Central memory CD8-positive, alpha-beta T cell (primary cell): ENCODE measurements at regions not wholly inside any gene's neighbourhood (a gene's known extent, or its start where the extent isn't known, plus 50 kb on each side); places are given as distances from the start of the nearest gene placed in this dataset.

Source experiments
- ATAC-seq: fragments of 150-1000 bp; cut with Tn5 transposase; replicated peaks from 2 replicates; pipeline ENCODE4 v1.10.0; 2022; ENCODE audit warnings: mild to moderate bottlenecking, moderate FRiP score, moderate number of reproducible peaks; ENCODE audit not compliant: poor library complexity, severe bottlenecking; ENCODE audit errors: extremely low read depth
- DNase-seq, 2 donors: peaks; one replicate each; pipeline ENCODE4 v3.0.0; 2021; ENCODE audit warnings: low spot score in 2 of 2
- H3K27ac Mint-ChIP-seq: one replicate; pipeline ENCODE4 v1.8.0; 2022; ENCODE audit warnings: low read depth, mild to moderate bottlenecking, moderate library complexity, mixed read lengths
- H3K27me3 Mint-ChIP-seq: one replicate; pipeline ENCODE4 v1.8.0; 2022; ENCODE audit warnings: mixed read lengths
- H3K36me3 Mint-ChIP-seq: one replicate; pipeline ENCODE4 v1.8.0; 2022; ENCODE audit warnings: mild to moderate bottlenecking, moderate library complexity, mixed read lengths; ENCODE audit not compliant: insufficient read depth
- H3K4me1 Mint-ChIP-seq: one replicate; pipeline ENCODE4 v1.8.0; 2022; ENCODE audit warnings: mixed read lengths
- H3K4me3 Mint-ChIP-seq: one replicate; pipeline ENCODE4 v1.8.0; 2022; ENCODE audit warnings: mild to moderate bottlenecking, moderate library complexity, mixed read lengths
- H3K9me3 Mint-ChIP-seq: one replicate; pipeline ENCODE4 v1.8.0; 2022; ENCODE audit warnings: mixed read lengths

GRCh38 chr2:129464036-129464435 is 515.4 kb upstream of the RAB6C start:
- Mint-ChIP-seq H3K9me3 (peaks cover 6% of the 10 kb centered on the region), H3K27ac (no peak overlapping the region), H3K4me3 (no peak overlapping the region), H3K4me1 (no peaks in the 10 kb centered on the region), H3K36me3 (peaks cover 2% of the 10 kb centered on the region), H3K27me3 (no peaks in the 10 kb centered on the region)
- ATAC-seq (no peak), DNase-seq (no peak)

DNA sequence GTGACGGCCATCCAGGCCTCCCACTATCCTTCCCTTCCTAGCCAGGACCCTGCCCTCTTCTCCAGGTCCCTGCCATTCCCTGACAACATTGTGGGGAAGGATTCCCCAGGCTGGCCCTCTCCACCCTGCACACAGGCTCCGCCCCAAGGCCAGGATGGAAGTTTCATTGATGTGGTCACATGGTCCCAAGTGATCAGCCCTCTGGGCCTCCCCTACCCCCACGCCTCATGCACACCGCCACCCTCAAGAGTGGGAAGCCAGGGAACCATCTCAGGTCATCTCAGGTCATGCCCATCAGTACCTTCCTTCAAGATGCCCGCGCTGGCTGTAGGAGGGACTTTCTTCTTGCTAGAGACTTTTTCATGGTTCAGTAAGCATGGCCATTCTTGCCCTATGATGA is 514.8 kb upstream of the RAB6C start:
- DNase-seq (no peak), ATAC-seq (no peak)
- H3K36me3 Mint-ChIP-seq: peaks cover 2% of the 10 kb centered on the region
- H3K4me1 Mint-ChIP-seq: no peaks in the 10 kb centered on the region
- peaks cover 6% of the 10 kb centered on the region for H3K9me3 Mint-ChIP-seq
- H3K27ac Mint-ChIP-seq: no peak overlapping the region
- H3K4me3 Mint-ChIP-seq: no peak overlapping the region
- H3K27me3 Mint-ChIP-seq: no peaks in the 10 kb centered on the region

DNA sequence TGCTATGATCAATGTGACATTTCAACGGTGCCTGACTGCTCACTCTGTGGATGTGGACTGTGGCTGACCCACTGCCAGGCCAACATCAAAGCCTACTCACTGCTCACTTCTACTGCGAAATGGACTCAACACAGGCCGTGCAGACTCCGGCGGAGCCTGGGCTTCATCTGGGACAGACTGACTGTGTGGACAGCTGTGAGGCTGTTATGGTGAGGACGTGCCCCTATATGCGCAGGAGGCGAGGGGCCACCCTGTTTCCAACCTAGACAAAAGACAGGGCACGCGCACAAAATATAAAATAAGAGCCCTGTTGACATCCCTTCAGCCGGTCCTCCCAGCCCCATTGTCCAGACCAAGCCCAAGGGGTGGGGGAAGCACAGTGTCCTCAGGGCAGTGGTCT is 514.4 kb upstream of the RAB6C start:
- no peak overlapping the region for H3K27ac Mint-ChIP-seq
- H3K36me3 Mint-ChIP-seq: peaks cover 2% of the 10 kb centered on the region
- H3K4me3 Mint-ChIP-seq: no peak overlapping the region
- DNase-seq (no peak), ATAC-seq (no peak)
- no peaks in the 10 kb centered on the region for H3K27me3 Mint-ChIP-seq
- H3K9me3 Mint-ChIP-seq: peaks cover 6% of the 10 kb centered on the region
- H3K4me1 Mint-ChIP-seq: no peaks in the 10 kb centered on the region

- no peaks in the 10 kb centered on the region for H3K27me3 Mint-ChIP-seq
- H3K4me3 Mint-ChIP-seq: no peak overlapping the region
- peaks cover 6% of the 10 kb centered on the region for H3K9me3 Mint-ChIP-seq
- no peak for ATAC-seq
- no peak for DNase-seq
- no peak overlapping the region for H3K27ac Mint-ChIP-seq
- H3K36me3 Mint-ChIP-seq: peaks cover 2% of the 10 kb centered on the region
- no peaks in the 10 kb centered on the region for H3K4me1 Mint-ChIP-seq
Observed at GRCh38 chr2:129466389-129466788, 513.1 kb upstream of the RAB6C start.

DNA sequence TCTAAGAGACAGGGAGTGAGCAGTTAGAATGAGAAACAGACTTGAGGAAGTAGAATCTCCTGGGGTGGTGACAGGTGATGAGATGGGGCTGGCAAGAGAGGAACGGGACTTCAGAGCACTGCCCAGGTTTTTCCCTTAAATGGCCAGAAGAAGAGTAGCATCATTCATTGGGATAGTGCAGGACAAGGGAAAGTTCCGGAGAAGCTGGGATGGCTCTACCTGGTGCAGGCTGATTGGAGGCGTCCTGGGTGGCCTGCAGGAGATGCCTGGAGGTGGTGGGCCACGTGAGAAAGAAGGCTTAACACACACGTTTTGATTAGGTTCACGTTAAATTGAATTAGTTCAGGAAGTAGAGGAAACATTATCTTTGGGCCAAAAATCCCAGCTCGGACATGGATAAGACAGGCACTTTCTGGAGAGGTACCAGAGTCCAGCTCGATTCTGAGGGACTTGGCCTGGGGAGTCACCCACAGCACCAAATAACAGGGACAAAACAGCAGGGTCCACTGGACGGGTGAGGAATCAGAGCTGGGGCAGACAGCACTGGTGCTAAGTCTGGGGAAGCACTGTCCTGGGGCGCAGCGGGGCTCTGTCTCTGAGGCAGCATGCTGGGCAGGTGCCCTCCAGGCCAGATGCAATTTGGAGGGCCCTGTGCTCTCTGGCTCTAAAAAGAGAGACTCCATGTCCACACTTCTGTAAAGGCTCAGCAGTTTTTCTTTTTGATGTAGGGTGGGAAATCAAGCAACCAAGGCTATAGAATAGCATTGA is 512.3 kb upstream of the RAB6C start:
- no peak for DNase-seq
- Mint-ChIP-seq H3K27me3 (no peaks in the 10 kb centered on the region), H3K9me3 (peaks cover 6% of the 10 kb centered on the region), H3K4me3 (no peak overlapping the region), H3K4me1 (no peaks in the 10 kb centered on the region), H3K27ac (no peak overlapping the region), H3K36me3 (peaks cover 2% of the 10 kb centered on the region)
- no peak for ATAC-seq

DNA sequence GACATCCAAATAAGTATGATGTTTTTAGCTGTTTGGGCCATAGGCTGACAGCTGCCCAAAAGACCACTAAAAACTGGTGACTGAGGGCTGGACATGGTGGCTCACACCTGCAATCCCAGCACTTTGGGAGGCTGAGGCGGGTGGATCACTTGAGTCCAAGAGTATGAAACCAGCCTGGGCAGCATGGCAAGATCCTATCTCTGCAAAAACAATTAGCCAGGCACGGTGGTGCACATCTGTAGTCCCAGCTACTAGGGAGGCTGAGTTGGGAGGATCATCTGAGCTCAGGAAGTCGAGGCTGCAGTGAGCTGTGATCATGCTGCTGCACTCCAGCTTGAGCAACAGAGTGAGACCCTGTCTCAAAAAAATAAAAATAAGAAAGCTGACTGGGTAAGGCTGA is 511.5 kb upstream of the RAB6C start:
- H3K9me3 Mint-ChIP-seq: peaks cover 6% of the 10 kb centered on the region
- H3K4me3 Mint-ChIP-seq: no peak overlapping the region
- H3K27ac Mint-ChIP-seq: no peak overlapping the region
- ATAC-seq (no peak), DNase-seq (no peak)
- no peaks in the 10 kb centered on the region for H3K4me1 Mint-ChIP-seq
- H3K27me3 Mint-ChIP-seq: no peaks in the 10 kb centered on the region
- peaks cover 2% of the 10 kb centered on the region for H3K36me3 Mint-ChIP-seq

DNA sequence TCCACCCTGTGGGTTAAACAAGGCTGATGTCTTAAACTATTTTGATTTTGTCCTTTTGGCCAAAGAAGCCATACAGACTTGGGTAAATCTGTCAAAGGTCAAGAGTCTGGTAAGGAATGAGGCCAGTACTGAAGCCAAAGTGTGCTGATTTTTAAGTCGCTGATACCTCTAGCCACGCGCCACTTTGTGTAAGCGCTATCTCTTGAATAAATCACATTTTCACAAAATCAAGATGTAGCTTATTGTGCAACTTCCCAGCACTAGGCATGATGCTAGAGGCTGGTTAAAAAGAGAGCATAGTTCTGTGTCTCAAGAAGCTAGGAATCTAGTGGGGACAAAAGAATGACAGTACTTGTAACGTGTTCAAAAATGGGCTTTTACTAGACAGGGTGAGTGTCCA is 510.6 kb upstream of the RAB6C start:
- ATAC-seq: no peak
- H3K4me1 Mint-ChIP-seq: no peaks in the 10 kb centered on the region
- H3K9me3 Mint-ChIP-seq: peaks cover 6% of the 10 kb centered on the region

DNA sequence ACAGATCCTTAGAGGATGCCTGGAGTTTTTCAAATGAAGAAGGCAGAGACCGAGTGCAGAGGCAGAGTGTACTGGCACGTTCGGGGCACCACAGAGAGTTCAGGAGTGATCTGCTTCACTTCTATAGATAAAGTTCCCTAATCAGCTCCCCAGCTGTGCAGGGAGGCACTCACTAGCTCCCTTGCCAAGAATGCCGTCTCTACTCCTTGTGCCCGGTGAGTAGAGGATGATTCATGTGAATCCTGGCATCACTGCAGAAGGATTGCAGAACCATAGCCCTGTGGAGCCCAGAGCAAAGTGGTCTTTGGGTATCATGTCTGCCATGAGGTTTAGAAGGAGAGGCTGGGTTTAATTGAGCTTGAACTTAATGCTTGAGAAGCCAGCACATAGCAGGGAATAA is 510.1 kb upstream of the RAB6C start:
- H3K27me3 Mint-ChIP-seq: no peaks in the 10 kb centered on the region

More for the DNA sequence above, 510.6 kb upstream of the RAB6C start:
- Mint-ChIP-seq H3K27me3 (no peaks in the 10 kb centered on the region), H3K4me3 (no peak overlapping the region), H3K36me3 (peaks cover 2% of the 10 kb centered on the region), H3K27ac (no peak overlapping the region)
- DNase-seq: no peak

DNA sequence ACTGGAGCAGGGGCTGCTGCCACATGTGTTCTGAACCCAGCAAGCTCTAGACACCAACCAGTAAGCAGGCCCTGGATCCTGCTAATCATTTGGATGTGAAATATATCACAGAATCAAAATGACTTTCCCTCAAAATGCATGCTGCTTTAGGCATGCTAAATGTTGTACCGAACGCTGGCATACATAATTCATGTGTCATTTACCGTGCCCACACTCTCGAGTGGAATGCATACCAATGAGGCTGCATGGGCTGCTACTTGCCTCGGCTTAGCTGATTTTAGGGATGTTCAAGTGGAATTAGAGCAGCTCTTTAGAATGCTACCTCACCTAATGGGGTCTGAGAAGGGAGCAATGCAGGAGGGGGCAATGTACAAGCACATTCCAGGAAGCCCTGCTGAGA is 509.6 kb upstream of the RAB6C start:
- Mint-ChIP-seq H3K27ac (no peak overlapping the region), H3K9me3 (peaks cover 6% of the 10 kb centered on the region), H3K36me3 (no peaks in the 10 kb centered on the region), H3K4me1 (no peaks in the 10 kb centered on the region), H3K4me3 (no peak overlapping the region), H3K27me3 (no peaks in the 10 kb centered on the region)
- ATAC-seq (no peak), DNase-seq (no peak)

More for the DNA sequence above, 510.1 kb upstream of the RAB6C start:
- Mint-ChIP-seq H3K4me3 (no peak overlapping the region), H3K27ac (no peak overlapping the region), H3K4me1 (no peaks in the 10 kb centered on the region), H3K9me3 (peaks cover 6% of the 10 kb centered on the region), H3K36me3 (peaks cover 1% of the 10 kb centered on the region)
- ATAC-seq (no peak), DNase-seq (no peak)

DNA sequence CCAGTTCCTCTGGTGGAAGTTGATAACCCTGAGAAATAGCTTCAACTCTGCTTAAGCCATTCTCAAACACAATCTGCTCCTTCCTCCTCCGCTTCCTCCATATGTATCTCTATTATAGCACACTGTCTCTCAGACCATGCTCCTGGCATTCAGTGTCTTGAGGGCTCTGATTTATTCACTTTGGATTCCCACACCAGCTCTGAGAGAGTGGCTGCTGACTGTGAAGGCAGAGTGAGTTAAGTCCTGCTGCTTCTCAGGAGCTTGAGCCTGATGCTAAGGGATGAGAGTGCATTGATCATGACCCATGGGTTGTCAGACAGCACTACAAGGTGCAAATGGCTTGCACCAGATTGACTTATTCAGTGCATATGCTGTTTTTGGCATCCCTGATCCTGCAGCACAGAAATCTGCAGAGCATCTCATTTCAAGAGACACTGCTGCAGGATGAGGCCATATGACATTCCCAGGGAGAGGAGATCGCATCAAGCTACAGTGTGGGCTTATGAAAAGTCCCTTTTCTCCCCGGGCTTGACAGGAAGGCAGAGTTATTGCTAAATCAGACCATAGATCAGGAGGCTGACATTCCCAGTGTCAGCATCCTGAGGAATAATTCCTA is 500.5 kb upstream of the RAB6C start:
- no peak for DNase-seq
- Mint-ChIP-seq H3K4me1 (no peaks in the 10 kb centered on the region), H3K9me3 (peaks cover 6% of the 10 kb centered on the region), H3K27me3 (no peaks in the 10 kb centered on the region), H3K27ac (no peak overlapping the region), H3K36me3 (no peaks in the 10 kb centered on the region), H3K4me3 (no peak overlapping the region)
- no peak for ATAC-seq

DNA sequence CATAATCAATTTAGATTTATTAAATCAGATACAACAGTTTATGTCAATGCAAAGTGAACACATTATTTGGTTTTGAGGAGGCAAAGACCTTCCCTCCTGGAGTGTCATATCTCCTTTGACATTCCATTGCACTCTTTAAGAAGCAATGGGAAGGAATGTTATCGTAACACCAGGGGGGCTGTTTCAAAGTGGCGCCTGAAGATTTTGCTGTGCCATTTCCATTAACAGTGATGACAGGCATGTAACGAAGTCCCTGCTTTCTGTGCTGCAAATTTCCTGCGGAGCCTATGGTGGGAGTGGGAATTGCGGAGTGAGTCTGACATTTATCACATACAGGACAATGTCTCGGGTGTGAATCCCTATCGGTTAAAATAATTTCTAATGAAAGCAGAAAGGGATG is 499.6 kb upstream of the RAB6C start:
- Mint-ChIP-seq H3K27me3 (no peaks in the 10 kb centered on the region), H3K9me3 (peaks cover 6% of the 10 kb centered on the region), H3K4me3 (no peak overlapping the region), H3K4me1 (no peaks in the 10 kb centered on the region), H3K27ac (no peak overlapping the region), H3K36me3 (no peaks in the 10 kb centered on the region)
- no peak for DNase-seq
- ATAC-seq: no peak

DNA sequence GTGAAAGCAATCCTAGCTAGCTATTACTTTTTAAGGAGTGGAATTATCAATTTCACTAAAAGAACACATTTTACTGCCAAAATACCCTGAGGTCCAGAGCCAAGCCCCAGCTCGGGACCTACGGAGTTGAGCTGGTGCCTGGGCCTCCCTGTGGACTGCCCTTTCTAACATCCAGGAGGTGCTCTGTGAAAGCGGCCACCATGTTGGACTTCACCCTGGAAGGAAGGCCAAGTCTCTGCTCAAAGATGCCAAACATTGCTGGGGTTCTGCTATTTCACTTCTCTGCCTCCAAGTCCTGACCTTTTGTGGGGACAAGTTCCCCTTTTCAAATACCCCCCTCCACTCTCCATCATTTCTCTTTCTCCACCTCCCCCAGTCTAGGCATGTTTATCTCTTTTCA is 498.7 kb upstream of the RAB6C start:
- H3K4me1 Mint-ChIP-seq: no peaks in the 10 kb centered on the region
- no peaks in the 10 kb centered on the region for H3K36me3 Mint-ChIP-seq
- DNase-seq (no peak), ATAC-seq (no peak)
- H3K4me3 Mint-ChIP-seq: no peak overlapping the region
- H3K9me3 Mint-ChIP-seq: peaks cover 6% of the 10 kb centered on the region
- no peaks in the 10 kb centered on the region for H3K27me3 Mint-ChIP-seq
- H3K27ac Mint-ChIP-seq: no peak overlapping the region
